Sciatic nerve (tissue), 2 donors: ENCODE measurements at regions not wholly inside any gene's neighbourhood (a gene's known extent, or its start where the extent isn't known, plus 50 kb on each side); places are given as distances from the start of the nearest gene placed in this dataset.

Experiments used
- ATAC-seq: fragments of 200-7000 bp; cut with Tn5 transposase; one replicate; pipeline ENCODE4 v1.9.1; 2020; ENCODE audit warnings: mild to moderate bottlenecking, moderate library complexity
- DNase-seq: peaks from one replicate; pipeline ENCODE4 v3.0.0-alpha.2; 2020; ENCODE audit warnings: low spot score
- intact Hi-C: fragments of 100-400 bp; cut with DNase I; formaldehyde crosslinking; loops from one replicate; pipeline ENCODE4 v1.14.2; 2022
- donor health status: DM: no; HTN: no; CAD: no.
- donor health status: DM: no; HTN: no; CAD: no.

DNA sequence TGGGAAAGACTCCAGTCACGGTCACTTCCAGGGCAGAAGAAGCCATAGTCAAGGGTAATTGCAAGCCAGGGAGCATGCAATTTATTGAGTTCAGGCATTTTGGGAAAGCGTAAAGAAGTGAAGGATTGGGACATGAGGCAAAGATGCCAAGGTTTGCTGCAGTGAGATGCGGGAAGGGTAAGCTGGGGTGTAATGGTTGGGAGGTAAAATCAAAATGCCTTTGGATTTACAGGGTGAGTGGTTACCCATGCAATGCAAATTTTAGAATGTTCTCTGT, 167.5 kb downstream of the BRMS1L start:
- ATAC-seq (no peak), DNase-seq (no peak)
- intact Hi-C loops = no loop called here

DNA sequence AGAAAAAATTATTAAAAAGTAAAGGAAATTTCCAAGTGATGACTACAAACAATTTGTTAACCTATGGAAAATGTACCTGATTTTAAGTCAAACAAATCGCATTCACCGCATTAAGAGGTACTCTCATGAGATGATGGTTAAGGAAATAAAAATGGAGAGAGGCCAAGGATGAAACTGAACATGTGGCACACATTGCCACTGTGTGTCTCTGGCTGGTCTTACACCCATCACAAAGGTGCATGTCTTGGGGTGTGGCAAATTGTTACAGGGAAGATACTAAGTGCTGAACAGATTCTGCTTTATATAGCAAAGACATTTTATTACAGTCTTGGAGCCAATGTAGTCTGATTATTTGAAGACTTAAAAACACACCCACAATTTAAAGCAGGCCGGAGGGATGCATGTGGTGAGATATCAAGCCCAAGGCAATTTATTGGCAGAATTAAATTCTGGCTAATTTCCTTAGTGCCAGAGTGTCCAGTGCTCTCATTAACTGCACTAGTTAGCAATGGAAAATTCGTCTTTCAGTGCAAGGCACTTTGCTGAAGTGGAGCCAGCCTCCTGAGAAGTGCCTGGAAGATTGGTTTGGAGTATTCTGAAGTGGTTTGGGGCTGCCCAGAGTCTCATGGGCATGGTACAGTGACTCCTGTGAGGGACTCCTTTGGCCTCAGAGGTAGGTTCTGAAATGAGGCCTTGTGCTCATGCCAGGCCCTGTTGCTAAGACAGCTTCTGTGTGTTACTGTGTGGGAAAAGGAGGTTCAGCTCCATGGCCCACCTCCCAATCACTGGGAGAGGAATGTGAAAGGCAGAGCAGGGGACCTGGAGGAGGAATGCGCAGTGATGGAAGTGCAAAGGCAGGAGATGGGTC, 166.9 kb downstream of the BRMS1L start:
- intact Hi-C loops = no loop called here
- ATAC-seq (no peak), DNase-seq (no peak)

DNA sequence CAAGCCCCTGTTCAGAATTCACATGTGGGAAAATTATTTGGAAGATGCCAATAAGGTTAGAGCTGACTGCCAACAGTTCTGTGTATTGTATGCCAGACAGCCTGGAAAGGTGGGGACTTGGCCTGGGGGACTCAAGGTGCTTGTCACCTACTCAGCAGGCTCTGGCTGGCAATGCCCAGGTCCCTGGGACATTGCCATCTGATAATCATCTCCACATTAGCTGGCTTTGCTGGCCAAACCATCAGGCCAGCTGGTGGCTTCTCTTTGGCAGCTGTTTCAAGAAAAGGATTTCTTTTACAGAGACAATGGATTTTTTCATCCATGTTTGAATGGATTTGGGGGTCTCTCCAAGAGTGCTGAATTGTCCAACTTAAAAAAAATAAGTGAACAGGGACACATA, 165.2 kb downstream of the BRMS1L start:
- DNase-seq (no peak), ATAC-seq (no peak)
- intact Hi-C loops = no loop called here

- no peak for DNase-seq
- no peak for ATAC-seq
- intact Hi-C loops = no loop called here
These were observed 163.6 kb downstream of the BRMS1L start for GRCh38 chr14:35989736-35990135.

- intact Hi-C loops = no loop called here
- no peak for DNase-seq
- no peak for ATAC-seq
These were observed 163.0 kb downstream of the BRMS1L start for GRCh38 chr14:35988972-35989690.

DNA sequence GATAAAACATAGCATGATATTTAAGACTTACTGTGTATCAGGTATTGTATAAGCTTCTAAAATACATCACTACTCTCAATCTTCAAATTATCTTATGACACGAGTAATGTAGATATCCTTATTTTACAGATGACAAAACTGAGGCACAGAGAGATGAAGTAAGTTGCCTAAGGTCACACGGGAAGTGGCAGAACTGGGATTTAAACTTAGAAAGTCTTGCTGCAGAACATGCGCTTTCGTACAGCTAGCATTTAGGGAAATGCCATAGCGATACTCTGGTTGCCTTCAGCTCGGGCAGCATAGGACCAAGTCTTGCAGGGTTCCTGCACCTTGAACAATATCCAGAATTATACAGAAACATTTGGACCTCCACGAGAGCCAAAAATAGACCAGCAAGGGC, 162.4 kb downstream of the BRMS1L start:
- ATAC-seq = no peak
- DNase-seq = no peak
- intact Hi-C loops = no loop called here

GRCh38 chr14:35987731-35988130, 161.6 kb downstream of the BRMS1L start:
- intact Hi-C loops = no loop called here
- no peak for DNase-seq
- no peak for ATAC-seq

- peak; percentile 24 for ATAC-seq
- intact Hi-C loops = no loop called here
- DNase-seq = no peak
These were observed 160.1 kb downstream of the BRMS1L start for GRCh38 chr14:35986219-35986573.

- DNase-seq (no peak), ATAC-seq (peak; percentile 71)
- intact Hi-C loops = no loop called here
These were observed 159.5 kb downstream of the BRMS1L start for GRCh38 chr14:35985474-35986218.

DNA sequence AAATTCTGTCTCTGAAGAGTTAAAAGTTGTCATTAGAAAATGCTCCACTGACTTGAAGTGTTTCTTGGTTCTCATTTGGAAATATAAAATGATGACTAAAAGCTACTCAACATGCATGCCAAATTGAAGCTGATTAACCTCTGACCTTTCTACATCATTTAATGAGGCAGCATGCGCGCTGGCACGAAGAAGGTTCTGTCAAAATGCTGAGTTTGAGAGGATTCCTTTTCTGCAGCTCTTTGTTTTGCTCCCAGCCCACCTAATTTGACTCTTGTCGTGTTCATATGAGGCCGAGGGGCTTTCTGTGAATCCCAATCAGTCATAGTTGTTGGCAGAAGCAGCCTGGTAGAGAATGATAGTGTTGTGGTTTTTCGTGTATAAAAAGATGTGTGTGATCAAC, 153.4 kb downstream of the BRMS1L start:
- intact Hi-C loops = no loop called here
- DNase-seq (no peak), ATAC-seq (no peak)

DNA sequence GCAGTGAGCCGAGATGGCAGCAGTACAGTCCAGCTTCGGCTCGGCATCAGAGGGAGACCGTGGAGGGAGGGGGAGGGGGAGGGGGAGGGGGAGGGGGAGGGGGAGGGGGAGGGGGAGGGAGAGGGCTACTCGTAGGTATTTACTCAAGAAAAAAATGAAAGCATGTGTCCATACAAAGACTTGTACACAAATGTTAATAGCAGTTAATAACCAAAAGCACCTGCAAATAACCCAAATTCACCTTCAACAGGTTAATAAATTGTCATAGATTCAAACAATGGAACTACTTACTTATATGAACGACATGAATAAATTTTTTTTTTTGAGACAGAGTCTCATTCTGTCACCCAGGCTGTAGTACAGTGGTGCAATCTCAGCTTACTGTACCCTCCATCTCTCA, 152.4 kb downstream of the BRMS1L start:
- ATAC-seq (no peak), DNase-seq (no peak)
- intact Hi-C loops = no loop called here

DNA sequence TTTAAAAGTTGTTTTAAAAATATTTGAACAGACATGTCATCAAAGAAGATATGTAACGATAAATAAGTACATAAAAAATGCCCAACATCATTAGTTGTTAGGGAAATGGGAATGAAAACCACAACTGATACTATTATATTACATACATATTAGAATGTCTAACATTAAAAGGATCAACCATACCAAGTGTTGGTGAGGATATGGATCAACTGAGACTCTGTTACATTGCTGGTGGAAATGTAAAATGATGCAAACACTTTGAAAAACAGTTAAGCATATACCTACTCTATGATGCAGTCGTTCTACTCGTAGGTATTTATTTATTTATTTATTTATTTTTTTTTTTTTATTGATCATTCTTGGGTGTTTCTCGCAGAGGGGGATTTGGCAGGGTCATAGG, 149.7 kb downstream of the BRMS1L start:
- DNase-seq = no peak
- intact Hi-C loops = no loop called here
- ATAC-seq = no peak

DNA sequence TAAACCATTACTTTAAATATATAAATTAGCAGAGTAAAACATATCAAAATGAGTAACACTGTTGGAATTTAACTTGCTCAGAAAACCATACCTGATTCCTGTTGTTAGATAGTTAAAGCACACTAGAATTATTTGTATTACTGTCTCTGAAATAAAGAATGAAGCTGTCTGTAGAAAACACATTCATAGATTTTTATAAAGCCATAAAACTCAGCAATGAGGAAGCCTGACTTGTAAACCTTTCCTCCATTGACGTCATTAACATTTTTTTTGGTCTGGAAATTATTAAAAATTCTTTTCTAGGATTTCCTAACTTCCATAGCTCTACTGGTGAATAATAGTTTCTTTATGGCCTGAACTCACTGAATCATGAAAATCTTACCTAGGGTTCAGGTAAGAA, 147.6 kb downstream of the BRMS1L start:
- ATAC-seq (no peak), DNase-seq (no peak)
- intact Hi-C loops = no loop called here

DNA sequence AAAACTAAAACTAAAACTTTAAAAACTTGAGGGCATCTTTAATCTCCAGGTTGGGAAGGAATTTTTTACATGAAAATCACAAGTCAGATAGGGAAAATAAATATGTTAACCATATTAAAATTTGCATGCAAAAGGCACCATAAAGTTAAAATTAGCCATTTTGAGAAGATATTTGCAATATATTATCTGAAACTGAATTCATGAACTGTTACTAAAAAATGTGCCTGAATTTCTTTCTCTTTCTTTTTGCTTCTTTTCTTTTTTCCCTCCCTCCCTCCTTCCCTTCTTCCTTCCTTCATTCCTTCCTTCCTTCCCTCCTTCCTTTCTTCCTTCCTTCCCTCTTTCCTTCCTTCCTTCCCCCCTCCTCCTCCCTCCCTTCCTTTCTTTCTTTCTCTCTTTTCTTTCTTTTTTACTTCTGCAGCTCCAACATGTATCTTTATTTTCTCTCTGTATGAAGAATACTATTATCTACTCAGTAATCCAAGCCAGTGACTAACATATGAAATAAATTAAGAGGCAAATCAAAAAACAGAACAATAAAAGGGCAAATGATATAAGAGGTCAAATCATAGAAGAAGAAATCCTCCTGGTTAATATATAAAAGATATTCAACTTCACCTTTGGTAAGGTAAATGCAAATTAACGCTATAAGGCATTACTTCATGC, 146.0 kb downstream of the BRMS1L start:
- ATAC-seq = no peak
- no peak for DNase-seq
- intact Hi-C loops = no loop called here

- intact Hi-C loops = no loop called here
- ATAC-seq (no peak), DNase-seq (no peak)
These were observed 143.2 kb downstream of the BRMS1L start for GRCh38 chr14:35969310-35969709.

DNA sequence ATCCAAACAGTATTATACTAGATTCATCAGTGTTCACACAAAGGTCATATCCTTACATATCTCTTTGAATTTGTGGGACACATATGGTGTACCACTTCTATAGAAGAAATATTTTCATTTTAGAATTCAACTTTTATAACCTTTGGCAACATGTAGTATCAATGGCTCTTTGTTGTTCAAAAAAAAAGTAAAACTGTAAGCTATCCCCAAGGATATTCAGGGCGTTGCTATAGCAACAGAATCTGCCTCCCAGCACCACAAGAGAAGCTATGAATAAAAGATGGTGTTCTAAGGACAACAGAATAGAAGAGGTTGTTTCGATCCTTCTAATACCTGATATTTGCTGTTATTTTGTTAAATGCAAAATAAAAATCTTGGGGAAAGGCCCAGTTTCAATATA, 139.3 kb downstream of the BRMS1L start:
- intact Hi-C loops = no loop called here

GRCh38 chr14:35964697-35965286, 138.7 kb downstream of the BRMS1L start:
- ATAC-seq (no peak), DNase-seq (no peak)
- intact Hi-C loops = no loop called here

More for the DNA sequence above, 139.3 kb downstream of the BRMS1L start:
- ATAC-seq (no peak), DNase-seq (no peak)

DNA sequence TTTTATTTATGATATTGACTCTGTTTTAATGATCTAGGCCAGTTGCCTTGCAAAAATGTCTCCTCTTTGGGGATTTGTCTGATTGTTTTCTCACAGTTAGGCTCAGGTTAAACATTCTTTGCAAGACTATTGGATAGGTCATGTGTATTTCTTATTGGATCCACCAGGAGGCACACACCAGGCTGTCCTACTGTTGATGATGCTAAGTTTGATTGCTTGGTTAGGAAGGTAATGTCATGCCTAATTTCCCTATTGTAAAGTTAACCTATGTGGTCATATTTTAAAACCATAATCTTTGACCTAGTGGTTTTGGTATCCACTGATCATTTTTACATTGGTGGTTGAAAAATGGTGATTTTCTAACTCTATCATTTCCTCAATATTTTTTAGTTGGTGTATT, 137.1 kb downstream of the BRMS1L start:
- intact Hi-C loops = no loop called here
- no peak for DNase-seq
- ATAC-seq = no peak

DNA sequence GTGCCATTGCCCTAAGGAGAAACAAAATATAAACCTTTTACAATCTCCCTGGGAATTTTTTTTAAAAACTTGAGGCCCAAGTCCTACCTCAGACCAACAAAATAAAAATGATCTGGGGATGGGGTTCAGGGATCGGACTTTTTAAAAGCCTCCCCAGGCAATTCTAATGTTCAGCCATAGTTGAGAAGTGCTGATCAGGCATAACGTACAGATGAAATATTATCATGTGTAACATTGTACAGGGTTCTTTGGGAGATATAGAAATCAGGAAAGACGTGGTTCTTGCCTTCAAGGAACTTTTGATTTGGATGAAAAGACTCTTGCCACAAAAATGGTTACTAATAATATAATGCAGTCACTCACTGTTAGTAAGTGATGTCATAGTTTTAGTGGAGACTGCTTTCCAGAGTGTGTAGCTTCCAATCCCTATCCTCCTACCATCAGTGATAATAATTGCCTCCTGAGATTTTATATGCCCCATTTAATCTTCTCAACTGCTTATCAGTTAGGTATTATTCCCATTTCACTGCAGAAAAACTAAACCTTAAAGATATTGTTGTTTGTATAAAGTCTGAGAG, 135.6 kb downstream of the BRMS1L start:
- DNase-seq (no peak), ATAC-seq (no peak)
- intact Hi-C loops = no loop called here
